HG02759 (cell line): ENCODE measurements at regions not wholly inside any gene's neighbourhood (a gene's known extent, or its start where the extent isn't known, plus 50 kb on each side); places are given as distances from the start of the nearest gene placed in this dataset.

ENCODE experiments used
- ATAC-seq: cut with Tn5 transposase; IDR thresholded peaks from one replicate; pipeline ENCODE4 v1.9.1; 2021; ENCODE audit warnings: mild to moderate bottlenecking, moderate library complexity; ENCODE audit not compliant: unreplicated experiment

DNA sequence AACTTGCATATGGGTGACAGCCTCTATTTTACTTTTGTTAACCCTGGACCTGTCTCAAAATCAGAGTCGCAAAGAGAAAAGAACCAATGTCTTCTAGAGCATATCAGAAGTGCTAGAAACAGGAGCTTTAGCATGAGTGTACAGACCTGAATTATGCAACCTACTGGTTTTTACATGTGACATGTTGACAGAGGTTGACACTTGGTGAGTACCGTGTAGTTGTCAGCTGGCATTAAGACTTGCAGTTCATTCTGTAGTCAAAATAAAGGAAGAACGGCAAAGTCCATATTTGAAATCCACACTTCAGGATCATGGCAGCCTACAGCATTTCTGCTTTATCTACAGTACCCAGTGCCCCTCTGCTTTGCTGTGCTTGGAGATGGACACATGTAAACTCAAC lies 291.9 kb upstream of the TENM3 start:
- no peak for ATAC-seq

DNA sequence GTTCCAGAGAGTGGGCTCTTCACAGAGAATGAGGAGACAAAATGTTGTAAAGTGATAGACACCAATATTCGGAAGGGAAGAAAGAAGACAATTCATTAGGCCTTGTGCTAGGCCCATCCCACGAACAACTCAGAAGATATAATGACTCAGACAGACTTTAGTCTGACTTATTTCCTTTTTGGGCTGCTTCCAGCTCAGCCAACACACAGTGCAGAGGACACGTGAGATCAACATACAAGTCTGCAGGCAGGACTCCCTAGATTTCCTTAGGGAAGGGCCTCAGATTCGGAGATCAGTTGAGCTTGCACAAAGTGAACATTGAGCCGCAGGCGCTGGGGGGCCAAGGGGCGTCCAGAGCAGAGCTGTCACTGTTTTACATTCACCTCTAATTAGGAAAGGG lies 290.7 kb upstream of the TENM3 start:
- no peak for ATAC-seq

DNA sequence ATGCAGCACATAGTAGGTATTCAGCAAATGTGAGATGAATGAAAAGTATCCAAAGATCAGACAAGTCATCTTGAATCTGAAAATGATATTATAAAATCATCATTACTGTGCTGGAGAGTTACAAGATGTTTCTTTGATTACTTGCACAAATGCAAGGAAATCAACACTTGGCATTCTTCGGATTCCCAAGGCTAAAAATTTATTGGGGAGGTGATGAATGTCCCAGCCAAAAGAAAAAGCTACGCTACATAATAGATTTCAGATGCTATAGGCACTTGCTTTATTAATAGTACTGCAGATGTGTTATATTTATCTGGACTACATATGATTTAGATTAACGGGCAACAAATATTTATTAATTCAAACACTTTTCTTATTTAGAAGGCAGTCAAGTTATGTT lies 286.7 kb upstream of the TENM3 start:
- ATAC-seq: no peak

DNA sequence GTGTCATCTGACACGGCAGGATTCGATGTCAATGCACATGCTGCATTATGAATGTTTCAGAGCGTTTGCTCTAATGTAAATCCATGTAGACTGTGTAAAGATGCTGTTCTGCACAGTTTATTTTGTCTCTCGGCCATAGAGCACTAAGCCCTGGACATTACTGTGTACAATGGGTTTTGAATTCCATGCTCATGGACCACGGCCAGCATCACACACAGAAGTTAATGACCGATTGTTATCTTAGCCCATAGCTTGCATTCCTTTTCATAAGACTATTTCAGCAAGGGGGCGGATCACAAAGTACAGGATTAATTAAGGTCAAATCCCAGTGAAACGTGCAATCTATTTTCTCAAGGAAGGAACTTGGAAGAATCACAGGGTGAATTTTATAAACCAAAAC lies 286.1 kb upstream of the TENM3 start:
- ATAC-seq: no peak

DNA sequence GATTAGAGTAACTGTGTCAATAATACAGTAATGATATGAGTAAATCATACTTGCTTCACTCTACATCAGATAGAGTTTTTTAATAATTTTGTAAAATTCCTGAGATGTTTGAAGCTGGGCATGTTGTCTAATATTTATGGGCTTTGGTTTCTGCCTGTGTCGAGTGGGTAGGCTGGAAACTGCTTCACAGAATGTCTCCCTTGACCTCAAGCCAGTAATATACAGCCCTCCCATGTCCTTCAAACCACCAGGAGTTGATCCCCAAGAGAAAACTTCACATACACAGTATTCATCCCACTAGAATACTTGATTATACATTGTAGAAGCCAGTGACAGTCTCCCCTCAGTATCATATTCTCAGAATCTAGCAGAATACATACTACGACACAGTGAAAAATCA lies 284.8 kb upstream of the TENM3 start:
- no peak for ATAC-seq

DNA sequence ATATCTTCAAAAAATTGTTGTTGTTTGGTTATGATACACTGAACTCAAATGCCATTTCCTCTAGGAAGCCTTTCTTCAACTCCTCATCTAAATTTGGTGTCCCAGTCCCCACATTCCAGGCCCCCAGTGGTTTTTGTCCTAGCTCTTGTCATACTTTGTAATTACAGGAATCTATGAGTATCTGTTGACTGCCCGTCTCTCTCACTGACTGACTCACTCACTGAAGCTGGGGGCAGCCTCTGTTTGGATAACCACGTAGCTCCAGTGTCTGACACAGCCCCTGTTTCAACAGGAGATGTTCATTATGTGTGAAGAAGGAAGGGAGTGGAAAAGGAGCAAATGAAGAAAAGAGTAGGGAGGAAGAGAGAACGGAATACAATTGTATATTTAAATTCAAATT lies 284.1 kb upstream of the TENM3 start:
- ATAC-seq: no peak

DNA sequence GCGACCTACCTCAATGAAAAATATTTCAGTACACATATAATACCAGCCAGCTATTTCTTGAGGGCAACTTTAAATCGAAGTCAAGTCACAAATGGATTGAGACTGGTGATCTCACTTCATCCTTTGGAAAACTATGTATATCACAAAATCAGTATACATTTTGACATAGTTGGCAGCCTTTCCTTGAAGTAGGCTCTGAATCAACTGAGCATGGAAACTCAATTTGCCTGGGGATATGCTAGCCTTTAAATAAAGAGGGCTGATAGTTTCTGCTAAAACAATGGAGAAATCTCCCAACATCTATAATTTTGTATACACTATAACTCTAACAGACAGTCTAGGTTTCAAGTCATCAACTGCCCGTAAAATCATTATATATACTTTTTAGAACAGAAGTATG lies 282.8 kb upstream of the TENM3 start:
- no peak for ATAC-seq

DNA sequence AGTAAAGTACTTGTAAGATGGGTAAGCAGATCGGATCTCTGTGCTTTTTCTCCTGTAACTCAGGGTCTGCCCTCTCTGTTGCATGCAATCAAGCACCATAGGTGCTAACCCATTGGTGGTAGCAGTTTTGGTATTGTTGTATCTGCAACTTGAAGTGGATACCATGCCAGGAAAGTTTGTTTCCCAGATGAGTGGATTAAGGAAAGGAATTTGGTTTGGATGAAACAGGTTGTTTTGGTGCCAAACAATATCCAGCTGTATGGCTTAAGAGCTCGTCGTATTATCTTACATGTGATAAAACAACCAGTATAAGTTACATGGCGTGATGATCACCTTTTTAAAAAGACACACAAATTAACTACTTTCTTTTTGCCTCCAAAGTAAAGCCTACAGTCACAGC lies 280.9 kb upstream of the TENM3 start:
- no peak for ATAC-seq

DNA sequence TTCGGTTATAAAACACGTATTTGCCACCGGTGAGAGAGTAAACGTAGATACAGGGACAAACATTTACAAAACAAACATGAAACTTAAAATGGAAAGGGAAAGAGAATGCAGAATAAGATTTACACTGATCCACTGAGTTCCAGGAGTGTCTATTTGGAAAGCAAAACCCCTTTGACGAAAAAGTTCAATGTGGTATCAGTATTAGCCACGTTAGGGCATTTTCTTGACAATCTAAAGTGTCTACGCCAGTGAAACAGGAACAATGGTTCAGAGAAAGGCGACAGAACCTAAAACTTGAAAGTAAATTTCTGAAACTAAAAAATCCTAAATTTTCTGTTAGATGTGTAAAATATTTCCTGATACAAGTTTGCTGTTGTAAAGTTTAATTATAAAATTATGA lies 278.5 kb upstream of the TENM3 start:
- ATAC-seq: no peak

DNA sequence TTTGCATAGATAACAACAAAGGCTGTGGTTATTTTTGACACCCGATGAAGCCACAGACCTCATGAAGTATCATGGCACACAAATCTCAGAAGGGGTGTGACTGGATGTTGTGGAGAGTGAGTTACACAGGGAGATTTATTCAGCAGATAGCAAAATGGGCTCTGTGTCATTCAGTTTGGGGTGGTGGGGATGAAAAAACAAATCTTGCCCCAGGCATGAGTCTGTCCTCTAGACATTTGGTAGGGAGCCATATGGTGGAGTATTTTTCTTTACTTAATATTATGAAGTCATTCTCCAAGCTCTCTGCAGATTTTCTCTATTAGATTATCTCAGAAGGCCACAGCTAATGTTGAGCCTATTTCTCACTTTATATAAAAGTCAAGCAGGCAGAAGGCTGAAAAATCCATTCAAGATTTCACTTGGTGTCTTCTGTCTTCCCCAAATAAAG lies 277.1 kb upstream of the TENM3 start:
- ATAC-seq: no peak

DNA sequence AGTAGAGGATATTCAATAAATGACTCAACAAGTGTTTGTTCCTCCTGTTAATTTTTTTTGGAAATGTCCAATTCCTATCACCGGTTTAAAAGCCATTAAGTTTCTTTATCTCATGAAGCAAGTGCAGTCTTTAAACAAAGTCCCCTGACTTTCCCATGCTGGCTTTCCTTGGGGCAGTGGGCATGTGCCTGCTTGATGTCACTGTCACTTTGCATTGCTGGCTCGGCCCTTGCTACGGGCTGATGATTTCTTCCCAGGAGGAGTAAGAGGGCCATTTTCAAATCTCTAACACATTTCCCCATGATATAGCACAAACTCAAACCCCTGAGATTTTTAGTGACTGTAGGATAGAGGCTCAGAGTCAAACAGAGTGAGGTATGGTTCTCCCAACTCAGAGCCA lies 275.8 kb upstream of the TENM3 start:
- ATAC-seq: no peak

DNA sequence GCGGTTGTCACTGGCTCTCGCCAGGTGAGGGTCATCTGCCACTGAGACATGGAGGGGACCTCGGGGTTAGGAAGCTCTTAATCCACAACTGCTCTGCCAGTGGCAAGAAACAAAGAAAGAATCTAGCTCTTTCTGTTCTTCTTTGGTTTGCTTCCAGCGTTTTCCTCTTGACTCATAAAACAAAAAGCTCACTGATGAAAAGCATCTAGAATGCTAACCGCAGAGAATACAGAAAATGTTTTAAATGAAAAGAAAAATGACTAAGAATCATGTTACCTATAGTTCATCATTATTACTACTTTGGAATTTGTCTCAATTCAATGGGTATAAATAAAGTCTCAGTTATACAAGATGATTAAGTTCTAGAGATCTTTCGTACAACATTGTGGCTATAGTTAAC lies 274.8 kb upstream of the TENM3 start:
- no peak for ATAC-seq

DNA sequence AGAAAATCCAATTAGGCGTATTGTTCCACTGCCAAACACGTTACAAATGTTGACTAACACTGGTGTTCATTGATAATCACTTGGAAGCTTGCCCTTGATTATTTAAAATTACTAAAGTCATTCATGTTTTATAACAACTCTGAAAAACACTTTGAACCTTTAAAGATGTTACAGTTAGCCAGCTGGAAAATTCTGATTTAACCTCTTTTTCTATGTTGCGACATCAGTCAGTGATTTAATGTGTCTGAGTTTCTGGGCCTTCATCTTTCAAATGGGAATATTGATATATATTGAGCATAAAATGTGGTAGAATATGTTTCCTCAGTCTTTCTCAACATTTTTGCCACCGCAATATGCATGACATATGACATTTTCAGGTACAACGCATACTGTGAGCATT lies 274.1 kb upstream of the TENM3 start:
- no peak for ATAC-seq

DNA sequence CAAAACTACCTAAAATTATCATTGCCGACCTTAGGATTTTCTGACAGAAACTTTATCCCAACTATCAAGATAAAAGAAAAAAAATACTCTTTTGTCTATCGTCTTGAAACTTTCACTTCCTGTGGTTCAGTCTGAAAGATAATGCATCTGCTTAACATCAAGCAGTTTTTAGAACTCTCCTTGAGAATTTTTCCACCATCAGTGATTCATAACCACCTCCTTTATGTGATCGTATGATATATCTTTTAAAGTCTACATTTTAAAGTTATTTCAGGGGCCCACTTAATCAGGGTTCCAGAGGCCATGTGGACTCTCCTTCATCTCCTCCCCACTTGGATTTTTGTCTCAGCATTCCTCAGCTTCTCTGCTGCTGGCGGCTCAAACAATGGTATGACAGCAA lies 272.8 kb upstream of the TENM3 start:
- ATAC-seq: no peak

DNA sequence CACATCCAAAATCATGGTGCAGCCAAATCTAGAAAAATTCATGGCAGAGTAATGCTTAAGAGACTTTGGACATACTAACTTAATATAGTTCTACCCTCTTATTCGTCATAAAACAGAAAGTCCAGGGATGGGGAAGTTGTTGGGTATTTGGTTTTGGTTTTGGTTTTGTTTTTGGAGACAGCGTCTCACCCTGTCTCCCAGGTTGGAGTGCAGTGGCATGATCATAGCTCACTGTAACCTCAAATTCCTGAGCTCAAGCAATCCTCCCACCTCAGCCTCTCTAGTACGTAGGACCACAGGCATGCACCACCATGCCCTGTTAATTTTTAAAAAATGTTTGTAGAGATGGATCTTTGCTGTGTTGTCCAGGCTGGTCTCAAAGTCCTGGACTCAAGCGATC lies 271.8 kb upstream of the TENM3 start:
- ATAC-seq: peak; percentile 83

DNA sequence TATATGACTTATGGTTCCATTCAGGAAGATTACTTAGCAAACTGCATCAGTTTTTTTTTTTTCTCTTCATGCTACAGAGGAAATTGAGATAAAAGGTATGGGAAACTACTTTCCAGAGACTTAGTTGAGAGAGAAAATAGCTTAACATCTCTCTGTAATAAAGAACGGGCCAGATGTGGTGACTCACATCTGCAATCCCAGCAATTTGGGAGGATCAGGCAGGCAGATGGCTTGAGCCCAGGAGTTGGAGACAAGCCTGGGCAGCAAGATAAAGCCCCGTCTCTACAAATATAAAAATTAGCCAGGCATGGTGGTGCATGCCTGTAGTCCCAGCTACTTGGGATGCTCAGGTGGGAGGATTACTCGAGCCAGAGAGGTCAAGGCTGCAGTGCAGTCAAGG lies 271.2 kb upstream of the TENM3 start:
- no peak for ATAC-seq

DNA sequence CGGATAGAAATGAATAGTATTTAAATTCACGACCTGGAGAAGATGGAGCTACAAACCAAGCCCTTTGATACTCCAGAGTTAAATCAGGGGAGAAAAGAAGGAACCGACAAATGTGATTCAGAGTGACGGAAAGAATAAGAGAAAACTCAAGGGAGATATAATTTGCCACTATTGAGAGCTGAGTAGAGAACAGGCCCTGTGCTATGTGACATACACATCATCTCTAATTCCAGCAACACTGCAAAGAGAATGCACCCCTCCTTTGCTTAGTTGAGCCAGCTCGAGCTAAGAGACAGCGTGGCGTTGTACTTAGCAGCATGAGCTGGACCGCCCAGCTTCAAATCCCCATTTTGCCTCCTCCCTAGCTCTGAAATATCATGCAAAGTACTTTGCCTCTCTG lies 266.4 kb upstream of the TENM3 start:
- ATAC-seq: no peak

DNA sequence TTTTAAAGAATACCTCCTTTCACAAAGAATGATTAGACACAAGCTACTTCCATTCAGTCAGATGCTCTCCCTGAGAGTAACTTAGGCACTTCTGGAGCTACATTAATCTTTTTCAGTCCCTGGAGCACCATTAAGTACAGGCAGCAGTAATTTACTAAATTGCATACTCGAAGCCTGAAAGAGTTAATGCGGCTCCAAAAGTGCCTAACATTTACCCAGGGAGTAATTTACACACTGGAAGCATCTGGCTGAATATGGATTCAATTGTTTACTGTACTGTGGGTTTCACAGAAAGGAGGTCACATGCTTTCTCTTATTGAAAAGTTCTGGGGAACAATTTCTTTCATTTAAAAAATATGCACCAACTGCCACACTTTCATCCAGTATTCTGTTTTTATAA lies 260.8 kb upstream of the TENM3 start:
- no peak for ATAC-seq

DNA sequence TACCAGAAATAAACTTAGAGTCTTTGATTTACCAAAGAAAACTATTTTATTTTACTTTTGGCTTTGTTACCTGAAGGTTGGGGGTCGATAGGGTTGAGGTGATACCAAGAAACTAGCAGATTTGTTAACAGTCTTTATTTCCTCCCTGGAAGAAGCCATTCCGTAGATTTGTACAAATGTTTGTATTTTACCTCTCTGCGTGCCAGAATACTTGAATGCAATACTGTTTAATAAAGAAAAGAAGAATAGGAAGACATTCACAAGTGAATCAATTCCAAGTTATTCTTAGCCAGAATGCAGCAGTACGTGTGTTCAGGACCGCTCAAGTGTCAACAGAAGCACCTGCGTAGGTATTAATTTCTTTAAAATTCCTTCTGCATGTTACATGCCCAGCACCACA lies 260.3 kb upstream of the TENM3 start:
- ATAC-seq: no peak

DNA sequence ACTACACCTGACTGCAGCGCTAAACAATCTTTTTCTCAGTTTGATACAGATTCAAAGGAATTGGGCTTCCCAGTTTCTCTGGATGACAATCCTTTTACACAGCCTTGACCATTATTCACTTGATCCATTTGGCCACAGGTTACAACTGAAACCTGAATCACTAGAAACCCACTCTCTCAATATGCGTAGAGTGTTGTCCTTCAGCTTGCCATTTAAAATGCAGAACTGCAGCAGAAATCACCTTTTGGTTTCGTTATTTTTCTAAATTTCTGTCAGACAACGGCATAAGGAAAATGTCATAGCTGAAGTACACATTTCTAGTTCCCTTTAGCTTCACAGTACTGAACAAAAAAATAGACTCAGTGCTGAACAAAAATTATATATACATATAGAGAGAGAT lies 255.8 kb upstream of the TENM3 start:
- ATAC-seq: no peak

DNA sequence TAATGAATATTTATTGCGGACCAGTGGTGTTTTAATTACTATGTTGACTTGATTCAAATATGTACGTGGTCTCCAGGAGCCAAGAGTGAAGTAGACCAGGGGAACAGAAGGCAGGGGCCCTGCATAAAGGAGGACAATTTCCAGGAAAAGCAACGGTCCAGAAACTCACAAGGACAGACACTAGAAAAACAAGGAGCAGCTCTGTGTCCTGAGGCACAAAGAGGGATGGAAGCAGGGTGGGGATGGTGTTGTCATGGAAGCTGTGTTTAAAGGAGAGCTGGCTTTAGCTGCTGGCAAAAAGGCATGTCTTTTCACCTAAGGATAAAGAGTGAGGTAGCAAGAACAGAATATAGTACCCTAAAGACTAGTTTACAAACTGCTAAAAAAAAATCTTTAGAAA lies 254.1 kb upstream of the TENM3 start:
- ATAC-seq: no peak

DNA sequence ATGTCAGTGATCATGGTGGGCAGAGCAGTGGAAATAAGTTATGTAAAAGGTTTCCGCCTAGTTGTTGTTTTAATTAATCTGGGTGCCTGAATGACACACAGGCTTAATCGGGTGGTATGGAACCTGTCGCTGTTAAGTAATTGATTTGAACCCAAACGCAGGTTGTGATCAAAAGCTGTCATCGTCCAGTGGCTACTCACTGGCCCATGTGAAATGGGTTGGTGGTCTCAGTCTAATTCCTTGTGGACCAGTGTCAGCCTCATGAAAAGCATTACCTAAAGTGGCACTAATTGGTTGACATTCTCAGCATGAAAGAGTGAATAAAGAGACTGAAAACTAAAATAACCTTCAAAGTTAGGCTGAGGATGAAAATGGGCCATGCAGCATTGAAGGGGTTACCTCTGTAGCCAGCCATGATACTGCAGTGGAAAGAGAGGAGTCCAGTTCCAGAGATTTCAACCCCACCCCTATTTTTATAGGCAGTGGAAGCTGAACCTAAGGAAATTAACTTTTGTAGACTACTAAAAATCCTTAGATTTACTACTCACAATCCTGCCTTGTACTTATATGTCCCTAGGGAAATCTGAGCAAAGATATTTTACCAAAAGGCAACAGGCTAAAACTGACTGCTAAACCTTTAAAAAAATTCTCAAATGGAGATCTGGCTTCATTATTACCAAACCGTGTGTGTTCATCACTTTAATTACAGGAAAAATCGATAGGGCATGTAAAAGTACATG lies 251.7 kb upstream of the TENM3 start:
- no peak for ATAC-seq
